ENCODE measurements at regions not wholly inside any gene's neighbourhood (a gene's known extent, or its start where the extent isn't known, plus 50 kb on each side); places are given as distances from the start of the nearest gene placed in this dataset.

DNA sequence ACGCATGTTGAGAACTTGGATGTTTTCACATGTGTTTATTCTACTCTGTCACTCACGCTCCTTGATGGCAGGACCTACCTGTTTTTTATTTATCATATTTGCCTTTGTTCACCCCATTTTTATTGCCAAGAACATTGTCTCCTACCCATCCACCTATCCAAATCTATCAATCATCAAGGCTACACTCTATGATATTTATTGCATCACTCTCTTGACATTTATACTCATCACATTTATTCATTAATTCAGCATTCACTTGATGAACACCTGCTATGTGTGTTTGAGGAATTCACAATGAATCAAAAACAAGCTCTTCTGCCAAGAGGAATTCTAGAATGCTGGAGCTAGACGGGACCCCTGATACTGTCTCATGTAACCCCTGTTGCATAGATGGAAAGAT, 94.5 kb upstream of the ZNF469 start:
- Histone ChIP-seq H3K4me1 (no peaks in the 10 kb centered on the region), H3K9me3 (peaks cover 0 to 31% (median 1%) of the 10 kb centered on the region in 4 donors), H3K36me3 (no peaks in the 10 kb centered on the region), H3K4me3 (no peak overlapping the region), H3K27ac (no peak overlapping the region), H3K27me3 (no peaks in the 10 kb centered on the region)
- WGBS, 2 donors, result 83 to 93% methylated on average over 3 of the region's 3 CpGs
- no peak for DNase-seq (ENCODE audit: low spot score in 2 of 2)
- TF ChIP-seq POLR2A (IDR thresholded peaks at IDR 0.05) (no peak), EP300 (IDR thresholded peaks at IDR 0.05) (no peak), CTCF (IDR thresholded peaks at IDR 0.05) (no peak)

GRCh38 chr16:88289001-88289400, 93.8 kb upstream of the ZNF469 start:
- H3K4me1 ChIP-seq, result no peaks in the 10 kb centered on the region
- 89 to 95% methylated on average over 3 of the region's 3 CpGs for WGBS, 2 donors
- no peak overlapping the region for H3K27ac ChIP-seq

GRCh38 chr16:88289561-88289960, 93.2 kb upstream of the ZNF469 start:
- no peaks in the 10 kb centered on the region for H3K27me3 ChIP-seq
- no peaks in the 10 kb centered on the region for H3K4me1 ChIP-seq
- 66 to 70% methylated on average over 5 of the region's 5 CpGs for WGBS, 2 donors
- DNase-seq (ENCODE audit: low spot score in 2 of 2), result no peak
- TF ChIP-seq POLR2A (IDR thresholded peaks at IDR 0.05) (no peak), CTCF (IDR thresholded peaks at IDR 0.05) (no peak), EP300 (IDR thresholded peaks at IDR 0.05) (no peak)
- no peak overlapping the region for H3K27ac ChIP-seq
- peaks cover 0 to 31% (median 1%) of the 10 kb centered on the region in 4 donors for H3K9me3 ChIP-seq
- no peaks in the 10 kb centered on the region for H3K36me3 ChIP-seq
- H3K4me3 ChIP-seq, result no peak overlapping the region

More at GRCh38 chr16:88289001-88289400, 93.8 kb upstream of the ZNF469 start:
- no peak overlapping the region for H3K4me3 ChIP-seq
- H3K27me3 ChIP-seq, result no peaks in the 10 kb centered on the region
- peaks cover 0 to 31% (median 1%) of the 10 kb centered on the region in 4 donors for H3K9me3 ChIP-seq
- H3K36me3 ChIP-seq, result no peaks in the 10 kb centered on the region
- no peak for DNase-seq (ENCODE audit: low spot score in 2 of 2)
- TF ChIP-seq EP300 (IDR thresholded peaks at IDR 0.05), result no peak
- TF ChIP-seq CTCF (IDR thresholded peaks at IDR 0.05), result no peak
- no peak for TF ChIP-seq POLR2A (IDR thresholded peaks at IDR 0.05)

DNA sequence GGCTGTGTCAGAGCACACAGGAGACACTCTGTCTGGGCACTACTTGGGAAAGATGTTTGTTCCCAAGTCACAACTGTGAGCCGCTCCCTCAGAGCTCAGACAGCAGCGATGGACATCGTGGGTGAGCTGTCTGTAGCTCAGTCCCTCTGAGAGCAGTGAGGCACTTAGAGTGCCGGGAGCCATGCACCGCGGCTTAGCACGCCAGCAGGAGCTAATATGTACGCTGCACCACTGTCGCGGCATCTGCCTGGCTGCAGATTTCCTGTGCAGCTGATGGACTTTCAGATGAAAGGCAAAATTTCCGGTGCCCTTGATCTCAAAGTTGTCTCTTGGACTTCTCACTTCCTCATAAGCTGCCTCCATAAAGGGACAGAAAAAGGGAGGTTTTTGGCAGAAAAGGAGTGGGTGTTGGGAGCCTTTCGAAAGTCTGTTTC, 92.8 kb upstream of the ZNF469 start:
- Histone ChIP-seq H3K27me3 (no peaks in the 10 kb centered on the region), H3K4me1 (no peaks in the 10 kb centered on the region), H3K9me3 (peaks cover 0 to 31% (median 1%) of the 10 kb centered on the region in 4 donors), H3K27ac (no peak overlapping the region), H3K4me3 (no peak overlapping the region), H3K36me3 (no peaks in the 10 kb centered on the region)
- no peak for DNase-seq (ENCODE audit: low spot score in 2 of 2)
- WGBS, 2 donors, result 55 to 61% methylated on average over 11 to 12 of the region's 12 CpGs
- TF ChIP-seq EP300 (IDR thresholded peaks at IDR 0.05), result no peak
- no peak for TF ChIP-seq POLR2A (IDR thresholded peaks at IDR 0.05)
- TF ChIP-seq CTCF (IDR thresholded peaks at IDR 0.05), result no peak

- Histone ChIP-seq H3K4me1 (no peaks in the 10 kb centered on the region), H3K4me3 (no peak overlapping the region), H3K9me3 (peaks cover 0 to 29% (median 1%) of the 10 kb centered on the region in 4 donors), H3K27ac (no peak overlapping the region), H3K36me3 (no peaks in the 10 kb centered on the region), H3K27me3 (no peaks in the 10 kb centered on the region)
- no peak for DNase-seq (ENCODE audit: low spot score in 2 of 2)
- WGBS, 2 donors, result 82 to 86% methylated on average over 26 to 27 of the region's 28 CpGs
- TF ChIP-seq POLR2A (IDR thresholded peaks at IDR 0.05) (no peak), CTCF (IDR thresholded peaks at IDR 0.05) (no peak), EP300 (IDR thresholded peaks at IDR 0.05) (no peak)
Measured at GRCh38 chr16:88290850-88291830, 91.6 kb upstream of the ZNF469 start.
